ENCODE measurements at regions not wholly inside any gene's neighbourhood (a gene's known extent, or its start where the extent isn't known, plus 50 kb on each side); places are given as distances from the start of the nearest gene placed in this dataset.
"Not testable (repeated sequence)": the region's sequence is repeated elsewhere in the genome, so short reads cannot be mapped to it uniquely, and the experiment has no call there.

GRCh38 chr22:22820626-22821025 lies 67.0 kb upstream of the IGLL5 start:
- Mint-ChIP-seq H3K9me3 (no peaks in the 10 kb centered on the region), H3K27ac (peak overlapping the region; percentile 79), H3K4me3 (no peak overlapping the region), H3K4me1 (peaks cover 84% of the 10 kb centered on the region), H3K36me3 (peaks cover 2% of the 10 kb centered on the region), H3K27me3 (no peaks in the 10 kb centered on the region)
- DNase-seq = peak; percentile 34

DNA sequence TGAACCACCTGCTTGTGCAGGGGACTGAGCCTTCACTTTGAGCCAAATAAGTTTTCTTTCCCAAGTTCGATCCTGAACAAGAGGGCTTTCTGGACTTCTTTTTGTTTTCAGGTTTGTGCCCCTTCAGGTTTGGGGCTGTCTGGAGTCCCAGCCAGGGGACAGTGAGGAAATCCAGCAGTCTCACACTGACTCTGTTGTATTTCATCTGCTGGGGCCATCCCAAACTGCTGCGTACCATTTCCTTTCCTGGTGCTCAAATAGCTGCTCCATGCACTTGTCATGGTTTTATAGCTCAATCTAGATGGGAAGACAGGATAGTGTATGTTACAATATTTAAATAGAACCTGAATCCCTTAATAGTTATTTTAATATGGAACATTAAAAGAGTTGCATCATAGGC lies 66.3 kb upstream of the IGLL5 start:
- no peak for DNase-seq
- H3K4me1 Mint-ChIP-seq = peaks cover 83% of the 10 kb centered on the region
- H3K36me3 Mint-ChIP-seq = peaks cover 2% of the 10 kb centered on the region
- H3K27ac Mint-ChIP-seq = peak overlapping the region; percentile 65
- H3K9me3 Mint-ChIP-seq = no peaks in the 10 kb centered on the region
- H3K27me3 Mint-ChIP-seq = no peaks in the 10 kb centered on the region
- no peak overlapping the region for H3K4me3 Mint-ChIP-seq

DNA sequence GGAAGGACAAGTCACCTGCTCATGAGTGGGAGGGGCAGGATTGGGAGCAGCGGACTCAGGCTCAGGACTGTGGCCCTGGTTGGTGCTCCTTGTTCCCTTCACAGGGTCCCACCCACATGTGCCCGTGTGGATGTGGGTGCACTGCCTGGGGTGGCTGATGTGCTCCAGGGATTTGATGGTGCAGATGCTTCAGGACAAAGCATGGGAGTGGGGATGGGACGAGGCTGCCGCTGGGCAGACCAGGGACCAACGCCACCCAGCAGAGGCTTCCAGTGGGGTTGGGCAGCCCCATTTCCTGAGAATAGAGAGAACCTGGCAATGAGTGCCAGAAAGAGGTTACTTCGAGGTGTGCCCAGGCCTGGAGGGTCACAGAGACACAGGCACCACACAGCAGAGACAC lies 65.5 kb upstream of the IGLL5 start:
- DNase-seq = no peak
- peaks cover 2% of the 10 kb centered on the region for H3K36me3 Mint-ChIP-seq

DNA sequence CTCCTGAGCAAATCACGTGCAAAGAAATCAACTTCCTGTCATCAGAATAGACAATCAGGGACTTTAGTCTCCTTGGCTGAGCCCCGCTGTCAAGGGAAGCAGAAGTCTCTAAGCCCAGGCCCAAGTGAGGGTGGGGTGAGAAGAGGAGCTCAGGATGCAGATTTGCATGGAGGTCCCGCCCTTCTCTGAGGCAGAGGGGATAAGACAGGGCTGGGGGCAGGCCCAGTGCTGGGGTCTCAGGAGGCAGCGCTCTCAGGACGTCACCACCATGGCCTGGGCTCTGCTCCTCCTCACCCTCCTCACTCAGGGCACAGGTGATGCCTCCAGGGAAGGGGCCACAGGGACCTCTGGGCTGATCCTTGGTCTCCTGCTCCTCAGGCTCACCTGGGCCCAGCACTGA lies 65.1 kb upstream of the IGLL5 start:
- not testable (repeated sequence) for H3K4me3 Mint-ChIP-seq

More for the DNA sequence above, 65.5 kb upstream of the IGLL5 start:
- Mint-ChIP-seq H3K27ac (peak overlapping the region; percentile 77), H3K27me3 (no peaks in the 10 kb centered on the region), H3K4me3 (no peak overlapping the region), H3K4me1 (peaks cover 78% of the 10 kb centered on the region), H3K9me3 (no peaks in the 10 kb centered on the region)

DNA sequence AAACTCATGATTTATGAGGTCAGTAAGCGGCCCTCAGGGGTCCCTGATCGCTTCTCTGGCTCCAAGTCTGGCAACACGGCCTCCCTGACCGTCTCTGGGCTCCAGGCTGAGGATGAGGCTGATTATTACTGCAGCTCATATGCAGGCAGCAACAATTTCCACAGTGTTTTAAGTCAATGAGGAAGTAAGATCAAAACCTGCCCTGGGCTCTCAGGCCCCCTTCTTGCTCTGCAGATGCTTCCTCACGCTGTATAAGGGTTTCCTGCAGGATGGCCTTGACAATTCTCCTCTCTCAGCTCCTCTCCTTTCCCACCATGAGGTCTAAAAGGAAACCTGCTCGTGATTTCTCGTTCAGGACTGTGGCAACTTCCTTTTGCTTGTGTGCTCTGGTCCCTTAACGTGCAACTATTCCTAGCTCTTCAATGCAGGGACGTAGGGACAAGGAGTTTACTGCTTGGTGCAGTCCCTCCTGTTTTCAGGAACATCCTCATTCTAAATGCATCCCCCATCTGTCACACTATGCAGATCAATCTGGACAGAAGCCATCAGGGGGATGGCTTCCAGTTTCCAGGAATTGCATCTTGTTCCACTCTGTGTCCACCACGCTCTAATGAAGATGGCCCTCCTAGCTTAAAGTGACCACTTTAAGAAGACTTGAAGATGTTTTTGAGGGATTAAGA lies 64.3 kb upstream of the IGLL5 start:
- peak overlapping the region; percentile 77 for H3K27ac Mint-ChIP-seq
- no peak for DNase-seq
- no peaks in the 10 kb centered on the region for H3K9me3 Mint-ChIP-seq
- H3K4me1 Mint-ChIP-seq = peaks cover 70% of the 10 kb centered on the region
- H3K36me3 Mint-ChIP-seq = peaks cover 2% of the 10 kb centered on the region
- H3K27me3 Mint-ChIP-seq = no peaks in the 10 kb centered on the region
- H3K4me3 Mint-ChIP-seq = no peak overlapping the region

More for the DNA sequence above, 65.1 kb upstream of the IGLL5 start:
- not testable (repeated sequence) for DNase-seq, H3K36me3 Mint-ChIP-seq, H3K9me3 Mint-ChIP-seq, H3K27me3 Mint-ChIP-seq
- H3K4me1 Mint-ChIP-seq = peaks cover 75% of the 10 kb centered on the region
- peak overlapping the region; percentile 77 for H3K27ac Mint-ChIP-seq

- H3K27ac Mint-ChIP-seq = no peak overlapping the region
- no peak overlapping the region for H3K4me3 Mint-ChIP-seq
- no peak for DNase-seq
- no peaks in the 10 kb centered on the region for H3K36me3 Mint-ChIP-seq
- H3K27me3 Mint-ChIP-seq = no peaks in the 10 kb centered on the region
- no peaks in the 10 kb centered on the region for H3K9me3 Mint-ChIP-seq
- peaks cover 58% of the 10 kb centered on the region for H3K4me1 Mint-ChIP-seq
Observed at GRCh38 chr22:22824340-22825212, 63.0 kb upstream of the IGLL5 start.

- DNase-seq = no peak
- Mint-ChIP-seq H3K27ac (no peak overlapping the region), H3K27me3 (no peaks in the 10 kb centered on the region), H3K4me1 (peaks cover 51% of the 10 kb centered on the region), H3K9me3 (no peaks in the 10 kb centered on the region), H3K4me3 (no peak overlapping the region), H3K36me3 (no peaks in the 10 kb centered on the region)
Observed at GRCh38 chr22:22825213-22825593, 62.4 kb upstream of the IGLL5 start.

DNA sequence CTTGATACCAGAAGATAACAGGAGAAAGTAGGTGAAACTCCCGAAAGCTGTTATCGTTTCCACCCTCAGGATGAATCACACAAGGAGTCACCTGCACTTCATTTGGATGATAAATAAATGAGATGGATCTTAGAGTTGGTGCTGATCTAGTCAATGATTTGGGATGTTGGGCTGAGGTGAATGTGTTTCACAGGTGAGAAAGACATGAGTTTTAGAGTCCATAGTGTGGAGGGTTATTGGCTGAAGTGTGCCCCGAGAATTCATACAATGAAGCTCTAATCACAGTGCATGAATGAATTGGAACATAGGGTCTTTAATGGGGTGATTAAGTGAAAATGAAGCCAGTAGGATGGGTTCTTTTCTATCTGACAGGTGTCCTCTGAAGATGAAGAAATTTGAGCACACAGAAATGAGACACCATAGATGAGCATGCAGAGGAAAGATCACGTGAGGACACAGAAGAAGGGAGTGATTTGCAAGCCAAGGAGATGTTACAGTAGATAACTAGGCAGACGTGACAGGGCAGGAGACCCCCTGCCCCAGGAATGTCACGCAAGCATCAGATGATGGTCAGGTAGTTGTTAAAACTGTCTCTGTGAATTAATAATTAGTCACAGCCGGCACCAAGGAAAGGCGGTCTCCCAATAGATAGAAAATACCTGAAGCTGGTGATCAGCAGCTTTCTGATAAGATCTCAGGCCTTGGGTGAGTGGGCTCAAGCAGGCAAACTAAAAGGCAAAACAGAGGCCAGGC lies 60.3 kb upstream of the IGLL5 start:
- H3K27me3 Mint-ChIP-seq = no peaks in the 10 kb centered on the region
- peaks cover 31% of the 10 kb centered on the region for H3K4me1 Mint-ChIP-seq
- no peak overlapping the region for H3K27ac Mint-ChIP-seq
- H3K9me3 Mint-ChIP-seq = peaks cover 8% of the 10 kb centered on the region
- no peak for DNase-seq
- no peaks in the 10 kb centered on the region for H3K36me3 Mint-ChIP-seq
- H3K4me3 Mint-ChIP-seq = no peak overlapping the region

- DNase-seq = no peak
- Mint-ChIP-seq H3K9me3 (peaks cover 8% of the 10 kb centered on the region), H3K27ac (no peak overlapping the region), H3K4me1 (peaks cover 12% of the 10 kb centered on the region), H3K27me3 (no peaks in the 10 kb centered on the region), H3K4me3 (no peak overlapping the region), H3K36me3 (no peaks in the 10 kb centered on the region)
Observed at GRCh38 chr22:22830193-22830592, 57.4 kb upstream of the IGLL5 start.

DNA sequence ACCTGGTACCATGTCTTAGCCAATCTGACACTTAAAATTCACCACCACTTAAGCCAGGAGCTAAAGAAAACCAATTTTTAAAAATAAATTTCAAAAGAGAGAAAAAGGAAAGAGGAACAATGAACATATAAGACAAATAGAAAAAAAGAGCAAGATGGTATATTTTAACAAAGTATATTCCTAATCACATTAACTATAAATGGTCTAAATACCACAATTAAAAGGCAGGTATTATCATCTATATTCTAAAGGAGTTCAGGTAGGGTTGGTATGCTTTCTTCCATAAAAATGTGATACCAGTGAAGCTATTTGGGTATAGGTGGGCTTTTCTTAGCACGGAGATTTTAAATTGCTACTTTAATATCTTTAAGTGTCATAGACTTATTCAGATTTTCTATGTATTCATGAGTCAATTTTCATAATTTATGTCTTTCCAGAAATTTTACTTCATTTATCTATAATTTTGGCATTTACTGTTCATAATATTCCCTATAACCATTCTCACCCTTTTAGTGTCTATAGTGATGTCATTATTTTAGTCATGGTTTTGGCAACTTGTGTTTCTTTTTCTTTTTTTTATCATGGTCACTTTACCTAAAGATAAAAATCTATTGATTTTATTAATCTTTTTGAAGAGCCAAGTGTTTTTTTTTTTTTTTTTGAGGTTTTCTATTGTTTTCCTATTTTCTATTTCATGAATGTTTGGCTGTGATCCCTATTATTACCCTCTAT lies 56.5 kb upstream of the IGLL5 start:
- DNase-seq = no peak
- Mint-ChIP-seq H3K4me1 (peaks cover 3% of the 10 kb centered on the region), H3K36me3 (no peaks in the 10 kb centered on the region), H3K27me3 (no peaks in the 10 kb centered on the region), H3K4me3 (no peak overlapping the region), H3K9me3 (peaks cover 8% of the 10 kb centered on the region), H3K27ac (no peak overlapping the region)

- DNase-seq = no peak
- Mint-ChIP-seq H3K4me1 (peaks cover 3% of the 10 kb centered on the region), H3K27ac (no peak overlapping the region), H3K36me3 (no peaks in the 10 kb centered on the region), H3K9me3 (peaks cover 8% of the 10 kb centered on the region), H3K27me3 (no peaks in the 10 kb centered on the region), H3K4me3 (no peak overlapping the region)
Observed at GRCh38 chr22:22833059-22833458, 54.6 kb upstream of the IGLL5 start.

GRCh38 chr22:22833488-22833887 lies 54.1 kb upstream of the IGLL5 start:
- no peak overlapping the region for H3K4me3 Mint-ChIP-seq
- no peak overlapping the region for H3K27ac Mint-ChIP-seq
- H3K27me3 Mint-ChIP-seq = no peaks in the 10 kb centered on the region
- no peaks in the 10 kb centered on the region for H3K36me3 Mint-ChIP-seq
- DNase-seq = no peak
- peaks cover 8% of the 10 kb centered on the region for H3K4me1 Mint-ChIP-seq
- H3K9me3 Mint-ChIP-seq = peaks cover 8% of the 10 kb centered on the region

- DNase-seq = no peak
- Mint-ChIP-seq H3K4me3 (no peak overlapping the region), H3K27ac (no peak overlapping the region), H3K4me1 (peaks cover 10% of the 10 kb centered on the region), H3K9me3 (peaks cover 8% of the 10 kb centered on the region), H3K36me3 (no peaks in the 10 kb centered on the region), H3K27me3 (no peaks in the 10 kb centered on the region)
Observed at GRCh38 chr22:22834204-22834603, 53.4 kb upstream of the IGLL5 start.

DNA sequence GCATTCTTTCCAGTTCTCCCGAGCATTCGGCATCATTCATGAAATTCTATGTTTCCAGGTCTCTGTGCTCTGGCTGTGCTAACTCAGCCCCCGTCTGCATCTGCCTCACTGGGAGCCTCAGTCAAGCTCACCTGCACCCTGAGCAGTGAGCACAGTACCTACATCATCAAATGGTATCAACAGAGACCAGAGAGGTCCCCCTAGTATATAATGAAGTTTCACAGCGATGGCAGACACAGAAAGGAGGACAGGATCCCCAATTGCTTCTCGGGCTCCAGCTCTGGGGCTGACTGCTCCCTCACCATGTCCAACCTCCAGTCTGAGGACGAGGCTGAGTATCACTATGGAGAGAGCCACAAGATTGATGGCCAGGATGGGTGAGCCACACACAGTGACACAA lies 52.8 kb upstream of the IGLL5 start:
- Mint-ChIP-seq H3K9me3 (peaks cover 8% of the 10 kb centered on the region), H3K4me3 (no peak overlapping the region), H3K27me3 (no peaks in the 10 kb centered on the region), H3K27ac (no peak overlapping the region), H3K4me1 (peaks cover 10% of the 10 kb centered on the region), H3K36me3 (no peaks in the 10 kb centered on the region)
- no peak for DNase-seq

DNA sequence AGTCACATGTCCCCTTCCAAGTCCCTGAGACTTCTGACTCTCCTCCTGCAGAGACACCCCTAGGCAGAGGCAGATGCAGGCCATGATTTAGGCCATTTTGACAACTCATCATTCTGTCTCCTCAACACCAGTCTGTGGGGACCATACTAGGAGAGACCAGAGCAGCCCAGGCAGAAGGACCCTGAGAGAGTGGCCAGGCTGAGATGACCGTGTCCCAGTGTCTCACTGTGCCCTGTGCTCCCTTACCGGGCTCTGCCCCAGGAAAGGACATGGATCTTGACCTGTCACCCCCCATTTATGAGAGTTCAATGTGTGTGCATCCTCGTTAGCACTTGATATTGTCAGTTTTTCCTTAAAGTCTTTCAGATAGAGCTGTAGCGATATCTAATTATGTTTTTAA lies 52.4 kb upstream of the IGLL5 start:
- Mint-ChIP-seq H3K36me3 (no peaks in the 10 kb centered on the region), H3K27me3 (no peaks in the 10 kb centered on the region), H3K4me1 (peaks cover 10% of the 10 kb centered on the region), H3K27ac (no peak overlapping the region), H3K9me3 (peaks cover 8% of the 10 kb centered on the region), H3K4me3 (no peak overlapping the region)
- no peak for DNase-seq
